ENCODE measurements at regions not wholly inside any gene's neighbourhood (a gene's known extent, or its start where the extent isn't known, plus 50 kb on each side); places are given as distances from the start of the nearest gene placed in this dataset.

- no peak overlapping the region for H3K27ac Mint-ChIP-seq
- no peaks in the 10 kb centered on the region for H3K27me3 Mint-ChIP-seq
- CTCF ChIA-PET = no interaction called here
- POLR2A ChIA-PET = no interaction called here
- H3K4me3 Mint-ChIP-seq = no peak overlapping the region
- no peaks in the 10 kb centered on the region for H3K36me3 Mint-ChIP-seq (ENCODE audit: low read depth)
- no peaks in the 10 kb centered on the region for H3K9me3 Mint-ChIP-seq
- no peak for DNase-seq
- H3K4me1 Mint-ChIP-seq = no peaks in the 10 kb centered on the region
Observed at GRCh38 chr13:22499919-22500318, 680.9 kb upstream of the SGCG start.

GRCh38 chr13:22505489-22505888 is 675.3 kb upstream of the SGCG start:
- CTCF ChIA-PET = no interaction called here
- POLR2A ChIA-PET = no interaction called here
- no peak overlapping the region for H3K4me3 Mint-ChIP-seq
- no peaks in the 10 kb centered on the region for H3K27me3 Mint-ChIP-seq
- H3K36me3 Mint-ChIP-seq (ENCODE audit: low read depth) = no peaks in the 10 kb centered on the region
- no peaks in the 10 kb centered on the region for H3K9me3 Mint-ChIP-seq
- H3K27ac Mint-ChIP-seq = no peak overlapping the region
- H3K4me1 Mint-ChIP-seq = no peaks in the 10 kb centered on the region
- no peak for DNase-seq

- no peak for DNase-seq
- no peaks in the 10 kb centered on the region for H3K9me3 Mint-ChIP-seq
- ChIA-PET CTCF (no interaction called here), POLR2A (no interaction called here)
- H3K4me3 Mint-ChIP-seq = no peak overlapping the region
- no peaks in the 10 kb centered on the region for H3K4me1 Mint-ChIP-seq
- no peaks in the 10 kb centered on the region for H3K36me3 Mint-ChIP-seq (ENCODE audit: low read depth)
- H3K27me3 Mint-ChIP-seq = no peaks in the 10 kb centered on the region
- H3K27ac Mint-ChIP-seq = no peak overlapping the region
Observed at GRCh38 chr13:22506096-22506691, 674.6 kb upstream of the SGCG start.

- CTCF ChIA-PET = no interaction called here
Observed at GRCh38 chr13:22517544-22517943, 663.2 kb upstream of the SGCG start.

GRCh38 chr13:22536851-22537250 is 643.9 kb upstream of the SGCG start:
- no peak for DNase-seq
- no peaks in the 10 kb centered on the region for H3K4me1 Mint-ChIP-seq
- no peak overlapping the region for H3K27ac Mint-ChIP-seq
- ChIA-PET CTCF (no interaction called here), POLR2A (no interaction called here)
- peaks cover 2% of the 10 kb centered on the region for H3K9me3 Mint-ChIP-seq
- no peak overlapping the region for H3K4me3 Mint-ChIP-seq
- no peaks in the 10 kb centered on the region for H3K27me3 Mint-ChIP-seq
- no peaks in the 10 kb centered on the region for H3K36me3 Mint-ChIP-seq (ENCODE audit: low read depth)

More at GRCh38 chr13:22517544-22517943, 663.2 kb upstream of the SGCG start:
- no peaks in the 10 kb centered on the region for H3K27me3 Mint-ChIP-seq
- no peak overlapping the region for H3K27ac Mint-ChIP-seq
- DNase-seq = no peak
- H3K4me3 Mint-ChIP-seq = no peak overlapping the region
- no peaks in the 10 kb centered on the region for H3K9me3 Mint-ChIP-seq
- POLR2A ChIA-PET = no interaction called here
- no peaks in the 10 kb centered on the region for H3K36me3 Mint-ChIP-seq (ENCODE audit: low read depth)
- no peaks in the 10 kb centered on the region for H3K4me1 Mint-ChIP-seq

GRCh38 chr13:22538400-22538799 is 642.4 kb upstream of the SGCG start:
- DNase-seq = no peak
- no peak overlapping the region for H3K4me3 Mint-ChIP-seq
- no peaks in the 10 kb centered on the region for H3K36me3 Mint-ChIP-seq (ENCODE audit: low read depth)
- H3K4me1 Mint-ChIP-seq = no peaks in the 10 kb centered on the region
- H3K9me3 Mint-ChIP-seq = no peaks in the 10 kb centered on the region
- no peaks in the 10 kb centered on the region for H3K27me3 Mint-ChIP-seq
- H3K27ac Mint-ChIP-seq = no peak overlapping the region
- CTCF ChIA-PET = no interaction called here
- POLR2A ChIA-PET = no interaction called here

- Mint-ChIP-seq H3K36me3 (ENCODE audit: low read depth) (no peaks in the 10 kb centered on the region), H3K9me3 (peaks cover 7% of the 10 kb centered on the region), H3K4me3 (no peak overlapping the region), H3K27me3 (no peaks in the 10 kb centered on the region), H3K4me1 (no peaks in the 10 kb centered on the region), H3K27ac (no peak overlapping the region)
- DNase-seq = no peak
- POLR2A ChIA-PET = no interaction called here
- CTCF ChIA-PET = no interaction called here
Observed at GRCh38 chr13:22549126-22549525, 631.7 kb upstream of the SGCG start.

- H3K27ac Mint-ChIP-seq = no peak overlapping the region
Observed at GRCh38 chr13:22561581-22561980, 619.2 kb upstream of the SGCG start.

GRCh38 chr13:22562116-22562515 is 618.7 kb upstream of the SGCG start:
- no peak for DNase-seq
- no peak overlapping the region for H3K27ac Mint-ChIP-seq

More at GRCh38 chr13:22561581-22561980, 619.2 kb upstream of the SGCG start:
- Mint-ChIP-seq H3K36me3 (ENCODE audit: low read depth) (no peaks in the 10 kb centered on the region), H3K4me3 (no peak overlapping the region), H3K9me3 (peaks cover 5% of the 10 kb centered on the region), H3K27me3 (no peaks in the 10 kb centered on the region), H3K4me1 (no peaks in the 10 kb centered on the region)
- CTCF ChIA-PET = no interaction called here
- POLR2A ChIA-PET = no interaction called here
- no peak for DNase-seq

GRCh38 chr13:22563272-22563671 is 617.5 kb upstream of the SGCG start:
- ChIA-PET CTCF (no interaction called here), POLR2A (no interaction called here)
- no peak overlapping the region for H3K4me3 Mint-ChIP-seq
- H3K27me3 Mint-ChIP-seq = no peaks in the 10 kb centered on the region
- no peak for DNase-seq
- H3K27ac Mint-ChIP-seq = no peak overlapping the region
- peaks cover 5% of the 10 kb centered on the region for H3K9me3 Mint-ChIP-seq
- no peaks in the 10 kb centered on the region for H3K36me3 Mint-ChIP-seq (ENCODE audit: low read depth)
- no peaks in the 10 kb centered on the region for H3K4me1 Mint-ChIP-seq

More at GRCh38 chr13:22562116-22562515, 618.7 kb upstream of the SGCG start:
- no peak overlapping the region for H3K4me3 Mint-ChIP-seq
- no peaks in the 10 kb centered on the region for H3K27me3 Mint-ChIP-seq
- CTCF ChIA-PET = no interaction called here
- H3K4me1 Mint-ChIP-seq = no peaks in the 10 kb centered on the region
- POLR2A ChIA-PET = no interaction called here
- H3K9me3 Mint-ChIP-seq = peaks cover 5% of the 10 kb centered on the region
- no peaks in the 10 kb centered on the region for H3K36me3 Mint-ChIP-seq (ENCODE audit: low read depth)

GRCh38 chr13:22569811-22570210 is 611.0 kb upstream of the SGCG start:
- ChIA-PET POLR2A (no interaction called here), CTCF (no interaction called here)
- Mint-ChIP-seq H3K36me3 (ENCODE audit: low read depth) (no peaks in the 10 kb centered on the region), H3K4me1 (no peaks in the 10 kb centered on the region), H3K27ac (no peak overlapping the region), H3K4me3 (no peak overlapping the region), H3K27me3 (no peaks in the 10 kb centered on the region), H3K9me3 (no peaks in the 10 kb centered on the region)
- no peak for DNase-seq

GRCh38 chr13:22589880-22590279 is 590.9 kb upstream of the SGCG start:
- Mint-ChIP-seq H3K4me1 (no peaks in the 10 kb centered on the region), H3K36me3 (ENCODE audit: low read depth) (no peaks in the 10 kb centered on the region), H3K27me3 (no peaks in the 10 kb centered on the region), H3K9me3 (peaks cover 5% of the 10 kb centered on the region), H3K4me3 (no peak overlapping the region), H3K27ac (no peak overlapping the region)
- POLR2A ChIA-PET = no interaction called here
- DNase-seq = no peak
- CTCF ChIA-PET = no interaction called here

GRCh38 chr13:22592515-22592914 is 588.3 kb upstream of the SGCG start:
- POLR2A ChIA-PET = no interaction called here
- Mint-ChIP-seq H3K27ac (no peak overlapping the region), H3K4me1 (no peaks in the 10 kb centered on the region), H3K36me3 (ENCODE audit: low read depth) (no peaks in the 10 kb centered on the region), H3K27me3 (no peaks in the 10 kb centered on the region), H3K4me3 (no peak overlapping the region), H3K9me3 (no peaks in the 10 kb centered on the region)
- DNase-seq = no peak
- CTCF ChIA-PET = interaction anchor here (0.5 kb wide), 1 partner anchor 94 kb away, joined by 3 read pairs; no protein-coding TSS in a partner anchor

- no peaks in the 10 kb centered on the region for H3K9me3 Mint-ChIP-seq
- no peaks in the 10 kb centered on the region for H3K36me3 Mint-ChIP-seq (ENCODE audit: low read depth)
- DNase-seq = no peak
- H3K4me3 Mint-ChIP-seq = no peak overlapping the region
- H3K4me1 Mint-ChIP-seq = no peaks in the 10 kb centered on the region
- CTCF ChIA-PET = no interaction called here
- POLR2A ChIA-PET = no interaction called here
- no peaks in the 10 kb centered on the region for H3K27me3 Mint-ChIP-seq
- no peak overlapping the region for H3K27ac Mint-ChIP-seq
Observed at GRCh38 chr13:22594041-22594440, 586.7 kb upstream of the SGCG start.
